UCSD-AML1 (cell line): ENCODE measurements at regions not wholly inside any gene's neighbourhood (a gene's known extent, or its start where the extent isn't known, plus 50 kb on each side); places are given as distances from the start of the nearest gene placed in this dataset.

Experiments
- DNase-seq: peaks from one replicate; lab custom pipeline; 2025; ENCODE audit not compliant: unreplicated experiment; lab: John Stamatoyannopoulos, UW

DNA sequence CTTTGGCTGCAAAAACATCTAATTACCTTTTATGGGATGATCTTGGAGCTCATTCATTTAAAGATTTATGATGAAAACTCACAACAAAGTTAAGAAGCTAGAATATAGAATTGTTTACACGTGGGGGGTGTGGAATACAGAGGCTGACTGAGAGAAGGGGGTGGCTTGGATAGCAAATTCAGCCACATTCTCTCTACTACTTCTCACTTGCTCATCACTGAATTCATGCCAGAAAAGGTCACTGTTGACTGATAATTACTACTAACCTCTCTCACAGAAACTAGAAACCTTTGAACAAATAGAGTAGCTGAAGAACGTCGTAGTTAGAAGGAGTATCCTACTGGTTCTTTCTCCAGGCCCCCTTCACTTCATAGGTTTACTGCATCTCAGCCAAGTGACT lies 808.2 kb downstream of the BRINP1 start:
- DNase-seq, result no peak

GRCh38 chr9:118563677-118564076 lies 805.6 kb downstream of the BRINP1 start:
- no peak for DNase-seq

GRCh38 chr9:118567861-118568260 lies 801.4 kb downstream of the BRINP1 start:
- DNase-seq, result no peak

DNA sequence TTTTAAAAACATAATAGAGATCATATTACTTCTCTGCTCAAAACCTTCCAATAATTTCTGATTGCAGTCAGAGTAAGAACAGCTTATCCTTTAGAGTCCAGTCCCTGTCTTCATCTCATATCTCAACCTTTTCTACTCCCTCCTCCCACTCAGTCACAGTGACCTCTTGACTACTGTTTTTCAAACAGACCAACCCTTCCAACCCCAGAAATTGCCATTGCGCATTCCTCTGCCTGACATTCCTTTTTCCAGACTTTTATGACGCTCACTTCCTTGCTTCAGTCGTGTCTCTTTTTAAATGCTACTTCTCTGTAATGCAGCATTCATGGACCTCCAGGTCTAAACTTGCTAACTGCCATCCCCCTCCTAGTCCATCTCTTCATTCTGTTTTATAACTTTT lies 800.5 kb downstream of the BRINP1 start:
- DNase-seq, result no peak

DNA sequence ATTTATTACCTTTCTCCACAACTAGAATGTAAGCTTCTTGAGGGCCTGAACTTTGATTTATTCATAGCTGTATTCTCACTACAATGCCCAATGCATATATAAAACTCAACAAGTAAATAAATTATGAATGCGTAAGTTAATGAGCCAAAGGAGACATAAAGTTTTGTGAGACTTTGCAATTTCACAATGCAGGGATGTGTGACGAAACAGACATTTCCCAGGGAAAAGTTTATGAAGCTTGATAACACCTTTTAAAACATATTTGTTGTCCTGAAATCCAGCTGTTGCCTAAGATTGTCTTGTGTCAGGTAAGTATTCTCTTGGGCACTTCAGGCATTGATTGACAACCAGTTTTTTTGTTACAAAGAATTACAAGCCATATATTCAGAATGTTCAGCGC lies 800.1 kb downstream of the BRINP1 start:
- DNase-seq, result no peak

GRCh38 chr9:118570066-118570465 lies 799.2 kb downstream of the BRINP1 start:
- DNase-seq, result no peak

GRCh38 chr9:118575341-118576070 lies 793.7 kb downstream of the BRINP1 start:
- no peak for DNase-seq

GRCh38 chr9:118577121-118577520 lies 792.1 kb downstream of the BRINP1 start:
- DNase-seq, result no peak

- DNase-seq, result no peak
These were observed 790.8 kb downstream of the BRINP1 start for GRCh38 chr9:118578467-118578866.

- no peak for DNase-seq
These were observed 785.8 kb downstream of the BRINP1 start for GRCh38 chr9:118583414-118583813.

GRCh38 chr9:118586978-118587377 lies 782.3 kb downstream of the BRINP1 start:
- no peak for DNase-seq

DNA sequence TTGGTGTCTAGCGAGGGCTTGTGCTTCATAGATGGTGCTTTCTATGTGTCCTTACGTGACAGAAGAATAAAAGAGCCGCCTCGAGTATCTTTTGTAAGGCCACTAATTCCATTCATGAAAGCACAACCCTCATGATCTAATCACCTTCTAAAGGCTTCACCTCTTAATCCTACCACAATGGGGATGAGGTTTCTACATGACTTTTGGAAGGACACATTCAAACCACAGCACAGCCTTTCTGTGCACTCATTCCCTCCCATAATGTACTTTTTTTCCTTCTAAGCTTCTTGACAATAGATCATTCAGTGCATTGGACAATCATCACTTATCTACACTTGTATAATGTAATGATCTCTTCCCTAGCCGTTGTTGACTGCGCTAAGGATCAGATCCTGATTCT lies 774.8 kb downstream of the BRINP1 start:
- no peak for DNase-seq

- DNase-seq, result no peak
These were observed 773.4 kb downstream of the BRINP1 start for GRCh38 chr9:118595719-118596305.

DNA sequence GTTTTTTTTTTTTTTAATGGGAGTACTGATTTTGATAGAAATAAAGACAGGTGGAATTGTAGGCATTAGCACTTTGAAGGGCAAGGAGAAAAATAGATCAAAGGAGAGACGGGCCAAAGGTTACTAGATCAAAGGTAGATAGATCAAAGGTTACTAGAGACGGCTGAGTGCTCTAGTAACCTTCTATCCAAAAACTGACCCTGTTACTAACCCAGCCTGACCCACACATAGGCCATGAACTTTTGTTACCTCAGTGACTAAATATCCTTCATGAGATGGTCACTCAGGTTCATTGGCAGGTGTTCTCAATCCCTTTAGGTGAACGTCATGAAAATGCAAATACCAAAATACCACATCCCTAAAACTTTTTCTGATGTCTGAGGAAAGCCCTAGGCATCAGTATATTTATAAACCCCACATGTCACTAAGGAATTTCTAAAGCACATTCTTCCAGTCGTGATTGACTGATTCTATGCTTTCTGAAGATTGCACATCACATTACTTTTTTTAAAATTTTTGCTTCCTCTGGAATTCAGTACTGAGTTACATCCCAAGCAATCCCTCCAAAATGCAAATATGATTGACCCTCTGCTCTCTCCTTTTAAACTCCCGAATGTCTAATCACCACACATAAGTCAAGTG lies 772.7 kb downstream of the BRINP1 start:
- no peak for DNase-seq

GRCh38 chr9:118606668-118607067 lies 762.6 kb downstream of the BRINP1 start:
- no peak for DNase-seq

DNA sequence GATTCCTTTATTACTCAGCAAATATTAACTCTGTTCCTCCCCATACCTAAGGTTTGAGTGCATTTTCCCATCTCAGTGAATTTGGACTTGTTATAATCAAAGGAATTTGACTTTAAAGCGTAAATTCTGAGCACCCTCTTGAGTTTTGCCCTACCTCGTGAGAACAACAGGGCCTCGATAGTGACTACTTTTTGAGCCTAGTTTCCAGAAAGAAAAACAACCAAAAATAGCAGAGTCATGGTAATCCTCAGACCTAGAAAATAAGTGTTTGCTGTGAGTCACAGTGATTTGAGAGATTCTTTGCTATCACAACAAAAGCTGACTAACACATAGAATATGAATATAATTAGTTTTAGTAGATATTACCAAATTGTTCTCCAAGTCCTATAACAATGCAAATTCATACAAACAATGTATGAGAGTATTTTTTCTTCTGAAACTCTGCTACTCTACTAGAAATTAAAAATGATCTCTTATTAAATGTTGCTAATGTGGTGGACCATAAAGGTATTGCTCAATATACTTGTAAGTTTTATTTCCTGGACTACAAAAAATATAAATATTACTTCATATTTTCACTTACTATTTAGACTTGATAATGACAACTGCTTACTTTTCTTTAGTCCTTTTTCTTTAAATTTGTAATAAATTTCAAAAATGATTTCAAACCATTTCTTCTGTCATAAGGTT lies 759.7 kb downstream of the BRINP1 start:
- no peak for DNase-seq

DNA sequence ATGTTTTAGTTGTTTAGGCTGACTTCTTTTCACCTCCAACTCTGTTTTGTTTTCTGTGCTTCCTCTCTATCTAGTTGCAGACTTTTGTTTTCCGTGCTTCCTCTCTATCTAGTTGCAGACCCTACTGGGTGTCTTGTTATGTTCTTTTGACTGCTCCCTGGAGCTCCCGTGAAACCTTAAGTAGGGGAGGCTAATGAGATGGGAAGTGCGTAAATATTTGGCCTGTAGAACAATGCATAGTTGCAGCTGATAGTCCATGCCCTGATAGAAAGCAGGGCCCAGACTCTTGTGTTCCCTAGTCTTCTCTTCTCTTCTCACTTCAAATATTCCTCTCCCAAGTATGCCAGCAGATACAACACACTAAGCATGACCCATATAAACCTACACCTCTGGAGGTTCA lies 757.0 kb downstream of the BRINP1 start:
- DNase-seq, result no peak

GRCh38 chr9:118613996-118614395 lies 755.2 kb downstream of the BRINP1 start:
- no peak for DNase-seq

- no peak for DNase-seq
These were observed 751.2 kb downstream of the BRINP1 start for GRCh38 chr9:118618084-118618483.

GRCh38 chr9:118618849-118619248 lies 750.4 kb downstream of the BRINP1 start:
- DNase-seq, result no peak

DNA sequence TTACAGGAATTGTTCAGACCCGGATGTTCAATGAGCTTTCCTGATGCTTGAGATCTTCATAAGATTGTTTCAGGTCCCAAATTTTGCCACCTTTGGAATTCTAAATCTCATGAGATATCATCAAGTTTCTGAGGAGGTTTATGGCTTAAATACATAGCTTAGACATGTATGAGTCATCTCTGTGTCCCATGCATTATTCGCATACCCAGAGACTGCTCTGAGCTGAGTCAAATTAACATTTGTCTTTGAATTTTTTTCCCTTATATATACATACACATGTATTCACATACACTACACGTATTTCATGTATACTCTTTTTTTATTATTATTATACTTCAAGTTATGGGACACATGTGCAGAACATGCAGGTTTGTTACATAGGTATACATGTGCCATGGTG lies 744.6 kb downstream of the BRINP1 start:
- no peak for DNase-seq

DNA sequence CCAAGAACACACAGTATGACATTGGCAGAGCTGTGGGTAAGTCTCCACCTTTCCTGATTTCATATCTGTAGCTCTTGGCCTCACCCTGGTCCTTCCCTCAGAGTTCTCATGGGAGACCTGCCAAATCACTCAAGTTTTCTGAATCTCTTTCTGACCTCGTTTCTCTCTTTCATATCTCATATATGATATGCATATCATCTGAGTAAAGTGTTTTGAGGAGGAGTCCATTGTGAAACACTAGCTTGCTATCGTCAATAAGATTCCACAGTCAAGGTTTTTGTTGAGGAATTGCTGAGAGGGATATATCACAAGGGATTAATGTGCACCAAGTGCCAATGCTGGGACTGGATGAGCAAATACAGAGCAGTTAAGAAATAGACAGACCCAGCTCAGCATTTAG lies 739.2 kb downstream of the BRINP1 start:
- no peak for DNase-seq
